H9 (cell line): ENCODE measurements at regions not wholly inside any gene's neighbourhood (a gene's known extent, or its start where the extent isn't known, plus 50 kb on each side); places are given as distances from the start of the nearest gene placed in this dataset.

Experiments
- DNase-seq: peaks from one replicate; pipeline ENCODE4 v3.0.0-alpha.2; 2017
- H2AFZ ChIP-seq: one replicate; pipeline ENCODE4 v1.6.1; 2013; ENCODE audit warnings: mild to moderate bottlenecking, low read length, control low read depth, moderate library complexity
- H2AK5ac ChIP-seq: 2 replicates; pipeline ENCODE4 v1.6.1; 2013; ENCODE audit warnings: low read length, control low read depth, mixed read lengths; ENCODE audit not compliant: insufficient read length
- H2BK120ac ChIP-seq: one replicate; pipeline ENCODE4 v1.6.1; 2013; ENCODE audit warnings: low read depth, mild to moderate bottlenecking, low read length, control low read depth, inconsistent platforms; ENCODE audit not compliant: poor library complexity, severe bottlenecking
- H2BK12ac ChIP-seq: 2 replicates; pipeline ENCODE4 v1.6.1; 2013; ENCODE audit warnings: low read length, control low read depth, mixed read lengths, low read depth; ENCODE audit not compliant: insufficient read length
- H2BK15ac ChIP-seq: 2 replicates; pipeline ENCODE4 v1.6.1; 2013; ENCODE audit warnings: low read depth, low read length, control low read depth
- H2BK20ac ChIP-seq: one replicate; pipeline ENCODE4 v1.6.1; 2013; ENCODE audit warnings: low read depth, mild to moderate bottlenecking, low read length, control low read depth, inconsistent platforms; ENCODE audit not compliant: poor library complexity, severe bottlenecking
- H2BK5ac ChIP-seq: 2 replicates; pipeline ENCODE4 v1.6.1; 2013; ENCODE audit warnings: low read length, control low read depth, mixed read lengths; ENCODE audit not compliant: insufficient read length
- H3K14ac ChIP-seq: 2 replicates; pipeline ENCODE4 v1.6.1; 2013; ENCODE audit warnings: low read length, control low read depth; ENCODE audit not compliant: insufficient read depth
- H3K18ac ChIP-seq: 2 replicates; pipeline ENCODE4 v1.6.1; 2013; ENCODE audit warnings: low read depth, mild to moderate bottlenecking, mixed read lengths, low read length, control low read depth; ENCODE audit not compliant: insufficient read length
- H3K23ac ChIP-seq: 2 replicates; pipeline ENCODE4 v1.6.1; 2013; ENCODE audit warnings: low read length, control low read depth, mixed read lengths, low read depth; ENCODE audit not compliant: insufficient read length
- H3K23me2 ChIP-seq: 2 replicates; pipeline ENCODE4 v1.6.1; 2013; ENCODE audit warnings: low read depth, mild to moderate bottlenecking, mixed read lengths, low read length, control low read depth; ENCODE audit not compliant: insufficient read length, poor library complexity, severe bottlenecking
- H3K27ac ChIP-seq: 2 replicates; pipeline ENCODE4 v1.5.1; 2013; ENCODE audit warnings: low read length, control low read depth, mixed read lengths, low read depth; ENCODE audit not compliant: insufficient read length
- H3K27me3 ChIP-seq: 2 replicates; pipeline ENCODE4 v1.6.1; 2013; ENCODE audit warnings: low read length, control low read depth, inconsistent platforms; ENCODE audit not compliant: insufficient read depth
- H3K4ac ChIP-seq: 2 replicates; pipeline ENCODE4 v1.6.1; 2013; ENCODE audit warnings: low read depth, mild to moderate bottlenecking, control low read depth, inconsistent platforms, low read length, moderate library complexity
- H3K4me1 ChIP-seq: 2 replicates; pipeline ENCODE4 v1.6.1; 2013; ENCODE audit warnings: low read length, control low read depth, inconsistent platforms; ENCODE audit not compliant: insufficient read depth
- H3K4me2 ChIP-seq: 2 replicates; pipeline ENCODE4 v1.6.1; 2013; ENCODE audit warnings: low read length, control low read depth, mixed read lengths; ENCODE audit not compliant: insufficient read length, insufficient read depth
- H3K56ac ChIP-seq: 2 replicates; pipeline ENCODE4 v1.6.1; 2013; ENCODE audit warnings: low read depth, mild to moderate bottlenecking, mixed read lengths, low read length, control low read depth; ENCODE audit not compliant: insufficient read length
- H3K79me1 ChIP-seq: 2 replicates; pipeline ENCODE4 v1.6.1; 2013; ENCODE audit warnings: low read depth, mild to moderate bottlenecking, moderate library complexity, low read length, control low read depth, inconsistent platforms; ENCODE audit not compliant: insufficient read depth, poor library complexity, severe bottlenecking
- H3K79me2 ChIP-seq: 2 replicates; pipeline ENCODE4 v1.6.1; 2013; ENCODE audit warnings: low read length, control low read depth, inconsistent platforms; ENCODE audit not compliant: insufficient read depth
- H3K9ac ChIP-seq: 2 replicates; pipeline ENCODE4 v1.6.1; 2013; ENCODE audit warnings: low read length, control low read depth, mixed read lengths; ENCODE audit not compliant: insufficient read length; ENCODE audit errors: extremely low read depth
- H3K9me3 ChIP-seq: one replicate; pipeline ENCODE4 v1.6.1; 2013; ENCODE audit warnings: low read depth, low read length, inconsistent platforms; ENCODE audit not compliant: control insufficient read depth
- H3T11ph ChIP-seq: one replicate; pipeline ENCODE4 v1.6.1; 2013; ENCODE audit warnings: mild to moderate bottlenecking, low read length, control low read depth, inconsistent platforms
- H4K20me1 ChIP-seq: one replicate; pipeline ENCODE4 v1.6.1; 2013; ENCODE audit not compliant: control insufficient read depth, insufficient read length, insufficient read depth
- H4K5ac ChIP-seq: 2 replicates; pipeline ENCODE4 v1.6.1; 2013; ENCODE audit warnings: low read depth, mild to moderate bottlenecking, mixed read lengths, low read length, control low read depth; ENCODE audit not compliant: insufficient read length
- H4K8ac ChIP-seq: replicated peaks from 2 replicates; pipeline ENCODE4 v1.6.1; 2013; ENCODE audit warnings: low read length, control low read depth, mixed read lengths, low read depth; ENCODE audit not compliant: insufficient read length
- H4K91ac ChIP-seq: 2 replicates; pipeline ENCODE4 v1.6.1; 2013; ENCODE audit warnings: low read depth, mild to moderate bottlenecking, moderate library complexity, mixed read lengths, low read length, control low read depth; ENCODE audit not compliant: insufficient read length
- H3K27ac Mint-ChIP-seq, 3 experiments: 2 replicates in 2 of 3; 3 replicates in 1 of 3; pipeline ENCODE4 v1.8.0; 2020 to 2021; ENCODE audit warnings: mixed read lengths in 3 of 3, mild to moderate bottlenecking in 1 of 3, moderate library complexity in 1 of 3
- H3K27me3 Mint-ChIP-seq: 2 replicates; pipeline ENCODE4 v1.8.0; 2021; ENCODE audit warnings: low read depth, mild to moderate bottlenecking, moderate library complexity, mixed read lengths
- H3K36me3 Mint-ChIP-seq, 3 experiments: 2 replicates in 2 of 3; 3 replicates in 1 of 3; pipeline ENCODE4 v1.8.0; 2020 to 2021; ENCODE audit warnings: low read depth in 3 of 3, mixed read lengths in 3 of 3; ENCODE audit not compliant: insufficient read depth in 1 of 3
- H3K4me1 Mint-ChIP-seq, 2 experiments: 2 replicates each; pipeline ENCODE4 v1.8.0; 2020; ENCODE audit warnings: mixed read lengths in 2 of 2
- H3K4me3 Mint-ChIP-seq, 2 experiments: 2 replicates in 1 of 2; 3 replicates in 1 of 2; pipeline ENCODE4 v1.8.0; 2020 to 2021; ENCODE audit warnings: mild to moderate bottlenecking in 2 of 2, mixed read lengths in 2 of 2, moderate library complexity in 1 of 2
- H3K9me3 Mint-ChIP-seq, 2 experiments: 2 replicates in 1 of 2; 3 replicates in 1 of 2; pipeline ENCODE4 v1.8.0; 2020; ENCODE audit warnings: mild to moderate bottlenecking in 2 of 2, mixed read lengths in 2 of 2, moderate library complexity in 1 of 2
- WGBS: extraction: QIAGEN DNeasy Blood & Tissue Kit; methylation state at CpG from one replicate; pipeline ENCODE4 v1.1.7; 2013; ENCODE audit warnings: missing lambda C conversion rate, low lambda C conversion rate, mixed read lengths; ENCODE audit not compliant: insufficient read length; ENCODE audit errors: extremely low coverage; 5-methylcytosine and 5-hydroxymethylcytosine counted together
- TF ChIP-seq, protein P1 (sequence below): fragments of 200-600 bp; sonication (generic); conservative IDR thresholded peaks from 3 replicates; pipeline ENCODE4 v1.8.0; 2021; ENCODE audit warnings: antibody characterized with exemption, mild to moderate bottlenecking

DNA sequence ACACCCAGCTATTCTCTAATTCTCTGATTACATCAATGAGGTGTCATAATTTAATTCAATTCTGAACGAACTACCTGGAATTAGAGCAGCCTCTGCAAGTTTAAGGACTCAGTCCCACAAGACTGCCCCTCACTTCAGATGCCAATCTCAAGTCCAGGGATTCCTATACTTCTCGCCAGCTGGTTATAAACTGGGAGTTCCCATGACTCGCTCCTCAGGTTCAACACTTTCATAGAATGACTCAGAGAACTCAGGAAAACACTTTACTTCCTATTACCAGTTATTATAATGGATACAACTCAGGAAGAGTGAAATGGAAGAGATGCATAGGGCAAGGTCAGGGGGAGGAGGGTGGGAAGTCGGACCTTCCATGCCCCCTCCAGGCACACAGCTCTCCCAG is 112.3 kb upstream of the ATP5MC3 start:
- H4K5ac ChIP-seq: no peak overlapping the region
- no peaks in the 10 kb centered on the region for H3K23me2 ChIP-seq
- no peak overlapping the region for H2AK5ac ChIP-seq
- no peak for DNase-seq
- H4K91ac ChIP-seq: no peak overlapping the region
- H3K4me2 ChIP-seq: no peak overlapping the region
- no peaks in the 10 kb centered on the region for H3K79me2 ChIP-seq
- peaks cover 7 to 12% of the 10 kb centered on the region in 2 experiments; a peak in 4 of 5 replicates for H3K9me3 Mint-ChIP-seq
- no peak overlapping the region for H3K4me3 Mint-ChIP-seq
- no peak overlapping the region for H3K56ac ChIP-seq
- H2BK120ac ChIP-seq: no peak overlapping the region
- no peak overlapping the region for H2BK12ac ChIP-seq
- no peaks in the 10 kb centered on the region for H4K20me1 ChIP-seq
- TF ChIP-seq, protein P1, sequence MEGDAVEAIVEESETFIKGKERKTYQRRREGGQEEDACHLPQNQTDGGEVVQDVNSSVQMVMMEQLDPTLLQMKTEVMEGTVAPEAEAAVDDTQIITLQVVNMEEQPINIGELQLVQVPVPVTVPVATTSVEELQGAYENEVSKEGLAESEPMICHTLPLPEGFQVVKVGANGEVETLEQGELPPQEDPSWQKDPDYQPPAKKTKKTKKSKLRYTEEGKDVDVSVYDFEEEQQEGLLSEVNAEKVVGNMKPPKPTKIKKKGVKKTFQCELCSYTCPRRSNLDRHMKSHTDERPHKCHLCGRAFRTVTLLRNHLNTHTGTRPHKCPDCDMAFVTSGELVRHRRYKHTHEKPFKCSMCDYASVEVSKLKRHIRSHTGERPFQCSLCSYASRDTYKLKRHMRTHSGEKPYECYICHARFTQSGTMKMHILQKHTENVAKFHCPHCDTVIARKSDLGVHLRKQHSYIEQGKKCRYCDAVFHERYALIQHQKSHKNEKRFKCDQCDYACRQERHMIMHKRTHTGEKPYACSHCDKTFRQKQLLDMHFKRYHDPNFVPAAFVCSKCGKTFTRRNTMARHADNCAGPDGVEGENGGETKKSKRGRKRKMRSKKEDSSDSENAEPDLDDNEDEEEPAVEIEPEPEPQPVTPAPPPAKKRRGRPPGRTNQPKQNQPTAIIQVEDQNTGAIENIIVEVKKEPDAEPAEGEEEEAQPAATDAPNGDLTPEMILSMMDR: no peak
- H3K18ac ChIP-seq: no peak overlapping the region
- H3K79me1 ChIP-seq: no peaks in the 10 kb centered on the region
- H3K23ac ChIP-seq: no peak overlapping the region
- no peak overlapping the region for H2BK15ac ChIP-seq
- H3K14ac ChIP-seq: no peak overlapping the region
- no peak overlapping the region for H4K8ac ChIP-seq
- peaks cover under 1 to 2% of the 10 kb centered on the region in 2 experiments; a peak in 3 of 4 replicates for H3K4me1 Mint-ChIP-seq
- no peak overlapping the region for H3K4ac ChIP-seq
- H2AFZ ChIP-seq: no peak overlapping the region
- no peak overlapping the region for H2BK5ac ChIP-seq
- H2BK20ac ChIP-seq: no peak overlapping the region
- WGBS: no CpG with 5 or more reads among the region's 4 CpGs
- no peak overlapping the region for H3K27ac ChIP-seq
- H3K9me3 ChIP-seq: no peaks in the 10 kb centered on the region
- peaks cover 10% of the 10 kb centered on the region for H3K27me3 Mint-ChIP-seq
- H3T11ph ChIP-seq: no peak overlapping the region
- H3K36me3 Mint-ChIP-seq: no peaks in the 10 kb centered on the region; a peak in 1 of 7 replicates
- no peaks in the 10 kb centered on the region for H3K27me3 ChIP-seq
- peaks cover 2% of the 10 kb centered on the region for H3K4me1 ChIP-seq
- no peak overlapping the region for H3K27ac Mint-ChIP-seq
- no peak overlapping the region for H3K9ac ChIP-seq
